Loucy (cell line): ENCODE measurements at regions not wholly inside any gene's neighbourhood (a gene's known extent, or its start where the extent isn't known, plus 50 kb on each side); places are given as distances from the start of the nearest gene placed in this dataset.

Experiments used
- H2AFZ ChIP-seq: fragments of 200-600 bp; sonication (generic); 2 replicates; pipeline ENCODE4 v1.6.0; 2016; ENCODE audit warnings: antibody characterized with exemption, mild to moderate bottlenecking, low read length, moderate library complexity
- H3F3A ChIP-seq: fragments of 200-600 bp; 2 replicates; pipeline ENCODE4 v1.6.0; 2016; ENCODE audit warnings: antibody characterized with exemption, low read depth, mild to moderate bottlenecking
- H3K27me3 ChIP-seq: fragments of 200-600 bp; sonication (generic); 2 replicates; pipeline ENCODE4 v1.6.1; 2014; ENCODE audit warnings: low read length, mild to moderate bottlenecking; ENCODE audit not compliant: insufficient read depth, poor library complexity, severe bottlenecking
- H3K36me3 ChIP-seq: fragments of 200-600 bp; sonication (generic); 2 replicates; pipeline ENCODE4 v1.6.1; 2016; ENCODE audit warnings: low read length; ENCODE audit not compliant: insufficient read depth
- H3K4me1 ChIP-seq: fragments of 200-600 bp; sonication (generic); 2 replicates; pipeline ENCODE4 v1.5.1; 2014; ENCODE audit warnings: low read length, mild to moderate bottlenecking; ENCODE audit not compliant: insufficient read depth, poor library complexity, severe bottlenecking
- H3K4me2 ChIP-seq: fragments of 200-600 bp; sonication (generic); 2 replicates; pipeline ENCODE4 v1.6.0; 2014; ENCODE audit warnings: antibody characterized with exemption, low read length, low read depth, mild to moderate bottlenecking; ENCODE audit not compliant: poor library complexity, severe bottlenecking
- H3K4me3 ChIP-seq: fragments of 200-600 bp; sonication (generic); 2 replicates; pipeline ENCODE4 v1.5.1; 2014; ENCODE audit warnings: low read length, mild to moderate bottlenecking, mixed read lengths; ENCODE audit not compliant: poor library complexity, severe bottlenecking
- H3K79me2 ChIP-seq: fragments of 200-600 bp; sonication (generic); 2 replicates; pipeline ENCODE4 v1.6.1; 2014; ENCODE audit warnings: low read length; ENCODE audit not compliant: insufficient read depth
- H3K9ac ChIP-seq: fragments of 200-600 bp; sonication (generic); 2 replicates; pipeline ENCODE4 v1.6.0; 2014; ENCODE audit warnings: mild to moderate bottlenecking, low read depth, low read length, moderate library complexity; ENCODE audit not compliant: poor library complexity, severe bottlenecking
- H3K9me2 ChIP-seq: fragments of 200-600 bp; sonication (generic); replicated peaks from 2 replicates; pipeline ENCODE4 v1.6.1; 2016; ENCODE audit warnings: low read depth, low read length, mixed read lengths
- H3K9me3 ChIP-seq: fragments of 200-600 bp; sonication (generic); 2 replicates; pipeline ENCODE4 v1.6.1; 2014; ENCODE audit warnings: mild to moderate bottlenecking, antibody characterized with exemption, low read length, low read depth; ENCODE audit not compliant: insufficient read depth
- H4K20me1 ChIP-seq: fragments of 200-600 bp; sonication (generic); 2 replicates; pipeline ENCODE4 v1.6.0; 2014; ENCODE audit warnings: antibody characterized with exemption, low read length, mild to moderate bottlenecking; ENCODE audit not compliant: insufficient read depth, poor library complexity, severe bottlenecking
- CTCF ChIP-seq: fragments of 200-600 bp; sonication (generic); conservative IDR thresholded peaks from 2 replicates; pipeline ENCODE4 v1.5.1; 2014; ENCODE audit warnings: mild to moderate bottlenecking, antibody characterized with exemption, low read length
- EZH2phosphoT487 ChIP-seq: fragments of 200-600 bp; IDR thresholded peaks from 2 replicates; pipeline ENCODE4 v1.6.1; 2018; ENCODE audit warnings: antibody characterized with exemption, mild to moderate bottlenecking, moderate library complexity, borderline replicate concordance

- Histone ChIP-seq H3K9me3 (no peaks in the 10 kb centered on the region), H3K9me2 (no peaks in the 10 kb centered on the region), H3K4me3 (no peak overlapping the region), H3K4me2 (no peak overlapping the region), H3K27me3 (no peaks in the 10 kb centered on the region), H3K79me2 (no peaks in the 10 kb centered on the region), H2AFZ (no peak overlapping the region), H3K4me1 (no peaks in the 10 kb centered on the region), H3K36me3 (no peaks in the 10 kb centered on the region), H3K9ac (no peak overlapping the region), H4K20me1 (no peaks in the 10 kb centered on the region), H3F3A (no peaks in the 10 kb centered on the region)
- TF ChIP-seq EZH2phosphoT487: no peak
- TF ChIP-seq CTCF: no peak
Measured at GRCh38 chr9:126017758-126018157, 270.6 kb downstream of the PBX3 start.

GRCh38 chr9:126020836-126021235 lies 273.7 kb downstream of the PBX3 start:
- H3K9me2 ChIP-seq: no peaks in the 10 kb centered on the region
- no peaks in the 10 kb centered on the region for H3K79me2 ChIP-seq
- no peaks in the 10 kb centered on the region for H3K4me1 ChIP-seq
- no peaks in the 10 kb centered on the region for H3K36me3 ChIP-seq
- H3K9me3 ChIP-seq: no peaks in the 10 kb centered on the region
- no peaks in the 10 kb centered on the region for H3K27me3 ChIP-seq
- no peaks in the 10 kb centered on the region for H3F3A ChIP-seq
- no peak for TF ChIP-seq CTCF
- TF ChIP-seq EZH2phosphoT487: no peak
- H4K20me1 ChIP-seq: no peaks in the 10 kb centered on the region
- no peak overlapping the region for H2AFZ ChIP-seq
- no peak overlapping the region for H3K4me2 ChIP-seq
- no peak overlapping the region for H3K4me3 ChIP-seq
- H3K9ac ChIP-seq: no peak overlapping the region

- H3K4me2 ChIP-seq: no peak overlapping the region
- H3K36me3 ChIP-seq: no peaks in the 10 kb centered on the region
- no peaks in the 10 kb centered on the region for H3K79me2 ChIP-seq
- H3K9me2 ChIP-seq: no peaks in the 10 kb centered on the region
- no peaks in the 10 kb centered on the region for H3F3A ChIP-seq
- no peaks in the 10 kb centered on the region for H3K27me3 ChIP-seq
- H3K4me1 ChIP-seq: no peaks in the 10 kb centered on the region
- H3K9me3 ChIP-seq: no peaks in the 10 kb centered on the region
- H3K4me3 ChIP-seq: no peak overlapping the region
- H4K20me1 ChIP-seq: no peaks in the 10 kb centered on the region
- no peak overlapping the region for H2AFZ ChIP-seq
- TF ChIP-seq CTCF (no peak), EZH2phosphoT487 (no peak)
- H3K9ac ChIP-seq: no peak overlapping the region
Measured at GRCh38 chr9:126023962-126024361, 276.8 kb downstream of the PBX3 start.
